Thyroid gland (tissue), 4 donors: ENCODE measurements at regions not wholly inside any gene's neighbourhood (a gene's known extent, or its start where the extent isn't known, plus 50 kb on each side); places are given as distances from the start of the nearest gene placed in this dataset.

Experiments used
- DNase-seq, 2 donors: peaks; one replicate each; pipeline ENCODE4 v3.0.0-alpha.2; 2019
- H3K27ac ChIP-seq, 3 donors: fragments of 200-600 bp; sonication (generic); 1 replicate in 2 of 3; 2 replicates in 1 of 3; pipeline ENCODE4 v1.5.1; 2016 to 2019; ENCODE audit warnings: mild to moderate bottlenecking in 1 of 3, moderate library complexity in 1 of 3
- H3K27me3 ChIP-seq: fragments of 200-600 bp; sonication (generic); one replicate; pipeline ENCODE4 v1.5.1; 2019
- H3K36me3 ChIP-seq, 2 donors: fragments of 200-600 bp; sonication (generic); one replicate each; pipeline ENCODE4 v1.5.1; 2016 to 2019
- H3K4me1 ChIP-seq, 2 donors: fragments of 200-600 bp; sonication (generic); one replicate each; pipeline ENCODE4 v1.5.1; 2017 to 2019
- H3K4me3 ChIP-seq, 3 donors: fragments of 200-600 bp; sonication (generic); replicated peaks in 1 of 3; 1 replicate in 2 of 3; 2 replicates in 1 of 3; pipeline ENCODE4 v1.5.1; 2016; ENCODE audit warnings: mild to moderate bottlenecking in 1 of 3
- H3K9me3 ChIP-seq: fragments of 200-600 bp; sonication (generic); one replicate; pipeline ENCODE4 v1.5.1; 2017
- CTCF ChIP-seq, 6 experiments: fragments of 200-600 bp in 3 of 6; fragments of 450-650 bp in 3 of 6; sonication (generic) in 3 of 6; IDR thresholded peaks; one replicate each; pipeline ENCODE4 v1.5.1; 2016 to 2019; ENCODE audit warnings: antibody characterized with exemption in 6 of 6, mild to moderate bottlenecking in 2 of 6, inconsistent platforms in 1 of 6, moderate library complexity in 1 of 6
- POLR2A ChIP-seq, 2 donors: fragments of 450-650 bp; IDR thresholded peaks; one replicate each; pipeline ENCODE4 v1.6.1; 2017; ENCODE audit warnings: antibody characterized with exemption in 2 of 2, mild to moderate bottlenecking in 2 of 2, moderate library complexity in 1 of 2
- WGBS, 2 donors: methylation state at CpG; one replicate each; pipeline ENCODE4 v1.1.5; 2017; 5-methylcytosine and 5-hydroxymethylcytosine counted together
- intact Hi-C: fragments of 100-400 bp; cut with DNase I; formaldehyde crosslinking; loops from one replicate; pipeline ENCODE4 v1.15.1; 2023

GRCh38 chr4:19119904-19120560 is 1098.5 kb upstream of the LCORL start:
- DNase-seq: no peak
- Histone ChIP-seq H3K27me3 (no peaks in the 10 kb centered on the region), H3K4me3 (no peak overlapping the region), H3K4me1 (no peaks in the 10 kb centered on the region), H3K27ac (no peak overlapping the region), H3K9me3 (no peaks in the 10 kb centered on the region), H3K36me3 (no peaks in the 10 kb centered on the region)
- TF ChIP-seq CTCF (IDR thresholded peaks at IDR 0.05) (no peak), POLR2A (IDR thresholded peaks at IDR 0.05) (no peak)
- 88% methylated on average over 3 of the region's 3 CpGs for WGBS, 2 donors
- intact Hi-C loops: no loop called here

GRCh38 chr4:19117022-19117421 is 1095.5 kb upstream of the LCORL start:
- Histone ChIP-seq H3K4me1 (no peaks in the 10 kb centered on the region), H3K4me3 (no peak overlapping the region), H3K9me3 (no peaks in the 10 kb centered on the region), H3K36me3 (no peaks in the 10 kb centered on the region), H3K27ac (no peak overlapping the region), H3K27me3 (no peaks in the 10 kb centered on the region)
- intact Hi-C loops: no loop called here
- no peak for DNase-seq
- TF ChIP-seq CTCF (IDR thresholded peaks at IDR 0.05): no peak
- no peak for TF ChIP-seq POLR2A (IDR thresholded peaks at IDR 0.05)
- WGBS, 2 donors: 87 to 89% methylated on average over 2 of the region's 2 CpGs

DNA sequence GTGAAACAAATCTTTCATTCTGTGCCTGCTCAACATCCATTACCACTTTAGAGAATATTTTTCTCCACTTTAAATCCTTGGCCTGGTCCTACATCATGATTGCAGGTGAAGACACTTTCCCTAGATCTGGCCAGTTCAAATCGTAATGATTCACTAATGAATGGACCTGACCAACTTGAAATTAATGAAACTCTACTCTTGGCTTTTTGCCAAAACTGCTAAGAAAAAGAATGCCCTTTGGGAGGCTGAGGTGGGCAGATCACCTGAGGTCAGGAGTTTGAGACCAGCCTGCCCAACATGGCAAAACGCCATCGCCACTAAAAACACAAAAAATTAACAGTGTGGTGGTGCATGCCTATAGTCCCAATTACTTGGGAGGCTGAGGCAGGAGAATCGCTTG is 1082.6 kb upstream of the LCORL start:
- WGBS, 2 donors: 86 to 87% methylated on average over 4 of the region's 4 CpGs
- Histone ChIP-seq H3K27me3 (no peaks in the 10 kb centered on the region), H3K4me1 (no peaks in the 10 kb centered on the region), H3K9me3 (no peaks in the 10 kb centered on the region), H3K4me3 (no peak overlapping the region), H3K27ac (no peak overlapping the region), H3K36me3 (no peaks in the 10 kb centered on the region)
- TF ChIP-seq CTCF (IDR thresholded peaks at IDR 0.05) (no peak), POLR2A (IDR thresholded peaks at IDR 0.05) (no peak)
- no peak for DNase-seq
- intact Hi-C loops: no loop called here

DNA sequence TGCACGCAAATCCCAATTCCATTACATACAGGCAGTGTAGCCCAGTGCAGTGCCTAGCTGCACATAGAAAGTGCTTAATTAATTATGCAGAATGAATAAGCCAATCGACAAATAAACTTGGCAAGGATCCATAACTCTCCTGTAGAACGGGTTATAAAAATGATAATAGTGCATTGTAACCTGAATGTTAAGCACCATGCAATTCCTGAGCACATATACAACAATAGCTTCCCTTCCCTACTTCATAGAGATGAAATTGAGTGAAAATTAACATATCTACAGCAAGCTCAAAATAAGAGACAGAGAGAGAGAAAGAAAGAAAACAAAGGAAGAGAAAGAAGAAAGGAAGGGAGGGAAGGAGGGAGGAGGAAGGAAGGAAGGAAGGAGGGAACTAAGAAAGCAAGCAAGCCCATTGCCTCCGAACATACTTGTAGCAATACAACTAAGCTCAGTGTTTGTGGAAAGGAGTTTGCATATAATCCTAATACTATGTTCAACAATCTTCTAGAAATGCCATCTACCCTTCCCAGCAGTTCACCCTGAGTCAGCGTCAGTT is 1074.0 kb upstream of the LCORL start:
- intact Hi-C loops: no loop called here
- no peak for DNase-seq
- Histone ChIP-seq H3K27ac (no peak overlapping the region), H3K9me3 (no peaks in the 10 kb centered on the region), H3K36me3 (no peaks in the 10 kb centered on the region), H3K4me3 (no peak overlapping the region), H3K27me3 (no peaks in the 10 kb centered on the region), H3K4me1 (no peaks in the 10 kb centered on the region)
- WGBS, 2 donors: 76 to 81% methylated on average over 5 of the region's 5 CpGs
- TF ChIP-seq POLR2A (IDR thresholded peaks at IDR 0.05) (no peak), CTCF (IDR thresholded peaks at IDR 0.05) (no peak)

- intact Hi-C loops: no loop called here
- Histone ChIP-seq H3K36me3 (no peaks in the 10 kb centered on the region), H3K27ac (no peak overlapping the region), H3K9me3 (no peaks in the 10 kb centered on the region), H3K4me1 (no peaks in the 10 kb centered on the region), H3K4me3 (no peak overlapping the region), H3K27me3 (no peaks in the 10 kb centered on the region)
- DNase-seq: no peak
- TF ChIP-seq CTCF (IDR thresholded peaks at IDR 0.05) (no peak), POLR2A (IDR thresholded peaks at IDR 0.05) (no peak)
- WGBS, 2 donors: 23 to 26% methylated on average over 2 of the region's 2 CpGs
These were observed 1072.4 kb upstream of the LCORL start for GRCh38 chr4:19093951-19094350.
